CD4-positive, alpha-beta T cell (primary cell): ENCODE measurements at regions not wholly inside any gene's neighbourhood (a gene's known extent, or its start where the extent isn't known, plus 50 kb on each side); places are given as distances from the start of the nearest gene placed in this dataset.
"Not testable (repeated sequence)": the region's sequence is repeated elsewhere in the genome, so short reads cannot be mapped to it uniquely, and the experiment has no call there.

Experiments
- ATAC-seq: fragments of 200-7000 bp; cut with Tn5 transposase; one replicate; pipeline ENCODE4 v1.10.0; 2022; ENCODE audit warnings: mild to moderate bottlenecking; ENCODE audit not compliant: poor library complexity
- CTCF ChIA-PET: fragments of 350-600 bp; sonication (Branson Sonifier 250); formaldehyde crosslinking; loops from one replicate; lab custom pipeline; 2021; ENCODE audit warnings: antibody characterized with exemption, inconsistent platforms; lab: Charles Lee
- POLR2A ChIA-PET: fragments of 350-600 bp; sonication (Branson Sonifier 250); formaldehyde crosslinking; loops from one replicate; lab custom pipeline; 2021; ENCODE audit warnings: antibody characterized with exemption, inconsistent platforms; lab: Charles Lee
- DNase-seq, 14 experiments: peaks; one replicate each; pipeline ENCODE4 v3.0.0-alpha.2; 2013 to 2020; ENCODE audit warnings: mixed read lengths in 2 of 14
- H3K27ac ChIP-seq, 2 donors: one replicate each; pipeline versions ENCODE4 v1.5.1 to v1.7.0; 2013; ENCODE audit warnings: low read length in 2 of 2, low read depth in 1 of 2, mild to moderate bottlenecking in 1 of 2
- H3K27me3 ChIP-seq, 2 experiments: 1 replicate in 1 of 2; 2 replicates in 1 of 2; pipeline versions ENCODE4 v1.6.1 to v1.7.0; 2013; ENCODE audit warnings: low read length in 2 of 2, control low read depth in 1 of 2, mild to moderate bottlenecking in 1 of 2, moderate library complexity in 1 of 2; ENCODE audit not compliant: insufficient read depth in 2 of 2, control insufficient read depth in 1 of 2
- H3K36me3 ChIP-seq: one replicate; pipeline ENCODE4 v1.6.1; 2013; ENCODE audit warnings: low read length, control low read depth; ENCODE audit not compliant: insufficient read depth
- H3K4me1 ChIP-seq: one replicate; pipeline ENCODE4 v1.6.1; 2013; ENCODE audit warnings: low read length, control low read depth; ENCODE audit not compliant: insufficient read depth
- H3K4me3 ChIP-seq: one replicate; pipeline ENCODE4 v1.5.1; 2013; ENCODE audit warnings: mild to moderate bottlenecking, low read length, moderate library complexity
- H3K9me3 ChIP-seq, 2 experiments: 1 replicate in 1 of 2; 2 replicates in 1 of 2; pipeline versions ENCODE4 v1.6.1 to v1.7.0; 2013; ENCODE audit warnings: low read length in 2 of 2, mild to moderate bottlenecking in 2 of 2, control low read depth in 1 of 2, moderate library complexity in 1 of 2; ENCODE audit not compliant: control insufficient read depth in 1 of 2, insufficient read depth in 1 of 2
- H3K27ac Mint-ChIP-seq: one replicate; pipeline ENCODE4 v1.8.0; 2020; ENCODE audit warnings: mixed read lengths
- H3K27me3 Mint-ChIP-seq: one replicate; pipeline ENCODE4 v1.8.0; 2021; ENCODE audit warnings: mixed read lengths
- H3K36me3 Mint-ChIP-seq: one replicate; pipeline ENCODE4 v1.8.0; 2021; ENCODE audit warnings: low read depth, mixed read lengths
- H3K4me1 Mint-ChIP-seq: one replicate; pipeline ENCODE4 v1.8.0; 2021; ENCODE audit warnings: low read depth, mixed read lengths
- H3K4me3 Mint-ChIP-seq: one replicate; pipeline ENCODE4 v1.8.0; 2020; ENCODE audit warnings: mild to moderate bottlenecking, mixed read lengths
- H3K9me3 Mint-ChIP-seq: one replicate; pipeline ENCODE4 v1.8.0; 2020; ENCODE audit warnings: mixed read lengths
- intact Hi-C, 2 experiments: fragments of 100-400 bp; cut with DNase I in 1 of 2; cut with micrococcal nuclease in 1 of 2; formaldehyde crosslinking; loops; one replicate each; pipeline versions ENCODE4 v1.15.1 to v1.9.0; 2023 to 2025; cut with DNase I, micrococcal nuclease
- TF ChIP-seq, protein P1 (sequence below): fragments of 200-600 bp; IDR thresholded peaks from one replicate; pipeline ENCODE4 v1.8.0; 2022; ENCODE audit warnings: antibody characterized with exemption, mild to moderate bottlenecking

GRCh38 chr5:136579238-136579637 is 213.9 kb upstream of the TRPC7 start:
- TF ChIP-seq, protein P1, sequence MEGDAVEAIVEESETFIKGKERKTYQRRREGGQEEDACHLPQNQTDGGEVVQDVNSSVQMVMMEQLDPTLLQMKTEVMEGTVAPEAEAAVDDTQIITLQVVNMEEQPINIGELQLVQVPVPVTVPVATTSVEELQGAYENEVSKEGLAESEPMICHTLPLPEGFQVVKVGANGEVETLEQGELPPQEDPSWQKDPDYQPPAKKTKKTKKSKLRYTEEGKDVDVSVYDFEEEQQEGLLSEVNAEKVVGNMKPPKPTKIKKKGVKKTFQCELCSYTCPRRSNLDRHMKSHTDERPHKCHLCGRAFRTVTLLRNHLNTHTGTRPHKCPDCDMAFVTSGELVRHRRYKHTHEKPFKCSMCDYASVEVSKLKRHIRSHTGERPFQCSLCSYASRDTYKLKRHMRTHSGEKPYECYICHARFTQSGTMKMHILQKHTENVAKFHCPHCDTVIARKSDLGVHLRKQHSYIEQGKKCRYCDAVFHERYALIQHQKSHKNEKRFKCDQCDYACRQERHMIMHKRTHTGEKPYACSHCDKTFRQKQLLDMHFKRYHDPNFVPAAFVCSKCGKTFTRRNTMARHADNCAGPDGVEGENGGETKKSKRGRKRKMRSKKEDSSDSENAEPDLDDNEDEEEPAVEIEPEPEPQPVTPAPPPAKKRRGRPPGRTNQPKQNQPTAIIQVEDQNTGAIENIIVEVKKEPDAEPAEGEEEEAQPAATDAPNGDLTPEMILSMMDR: no peak
- no peak overlapping the region for H3K27ac ChIP-seq
- peaks cover 4% of the 10 kb centered on the region for H3K9me3 Mint-ChIP-seq

DNA sequence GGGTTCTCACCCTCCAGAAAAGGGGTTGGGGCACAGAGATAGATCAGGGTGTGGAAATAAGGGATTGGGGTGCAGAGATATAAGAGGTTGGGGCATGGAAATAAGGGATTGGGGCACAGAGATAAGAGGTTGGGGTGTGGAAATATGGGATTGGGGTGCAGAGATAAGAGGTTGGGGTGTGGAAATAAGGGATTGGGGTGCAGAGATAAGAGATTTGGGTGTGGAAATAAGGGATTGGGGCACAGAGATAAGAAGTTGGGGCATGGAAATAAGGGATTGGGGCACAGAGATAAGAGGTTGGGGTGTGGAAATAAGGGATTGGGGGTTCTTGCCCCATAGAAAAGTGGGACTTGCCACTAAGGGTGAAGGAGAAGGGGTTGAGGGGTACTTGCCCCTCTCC is 204.5 kb upstream of the TRPC7 start:
- H3K27ac Mint-ChIP-seq, intact Hi-C loops, CTCF ChIA-PET, H3K4me1 Mint-ChIP-seq, H3K9me3 ChIP-seq, H3K9me3 Mint-ChIP-seq, DNase-seq, H3K27me3 ChIP-seq, H3K27me3 Mint-ChIP-seq, H3K27ac ChIP-seq, H3K36me3 ChIP-seq, H3K36me3 Mint-ChIP-seq, H3K4me3 Mint-ChIP-seq, H3K4me3 ChIP-seq, ATAC-seq, POLR2A ChIA-PET, H3K4me1 ChIP-seq: not testable (repeated sequence)

More at GRCh38 chr5:136579238-136579637, 213.9 kb upstream of the TRPC7 start:
- Histone ChIP-seq H3K4me1 (no peaks in the 10 kb centered on the region), H3K9me3 (no peaks in the 10 kb centered on the region), H3K36me3 (no peaks in the 10 kb centered on the region), H3K27me3 (no peaks in the 10 kb centered on the region), H3K4me3 (no peak overlapping the region)
- POLR2A ChIA-PET: no interaction called here
- no peaks in the 10 kb centered on the region for H3K4me1 Mint-ChIP-seq
- H3K36me3 Mint-ChIP-seq: no peaks in the 10 kb centered on the region
- DNase-seq: no peak
- no peaks in the 10 kb centered on the region for H3K27me3 Mint-ChIP-seq
- intact Hi-C loops: no loop called here
- no peak for ATAC-seq
- CTCF ChIA-PET: no interaction called here
- H3K27ac Mint-ChIP-seq: no peak overlapping the region
- H3K4me3 Mint-ChIP-seq: no peak overlapping the region

DNA sequence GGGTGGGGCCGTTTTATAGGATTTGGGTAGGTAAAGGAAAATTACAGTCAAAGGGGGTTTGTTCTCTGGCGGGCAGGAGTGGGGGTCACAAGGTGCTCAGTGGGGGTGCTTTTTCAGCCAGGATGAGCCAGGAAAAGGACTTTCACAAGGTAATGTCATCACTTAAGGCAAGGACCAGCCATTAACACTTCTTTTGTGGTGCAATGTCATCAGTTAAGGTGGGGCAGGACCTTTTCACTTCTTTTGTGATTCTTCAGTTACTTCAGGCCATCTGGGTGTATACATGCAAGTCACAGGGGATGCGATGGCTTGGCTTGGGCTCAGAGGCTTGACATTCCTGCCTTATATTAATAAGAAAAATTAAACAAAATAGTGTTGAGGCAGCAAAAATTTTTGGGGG is 200.1 kb upstream of the TRPC7 start:
- POLR2A ChIA-PET, H3K9me3 Mint-ChIP-seq, ATAC-seq, H3K27ac ChIP-seq, H3K27me3 Mint-ChIP-seq, DNase-seq, H3K27me3 ChIP-seq, H3K9me3 ChIP-seq, H3K4me1 ChIP-seq, H3K27ac Mint-ChIP-seq, CTCF ChIA-PET, H3K36me3 Mint-ChIP-seq, H3K36me3 ChIP-seq, H3K4me3 Mint-ChIP-seq, intact Hi-C loops, H3K4me3 ChIP-seq: not testable (repeated sequence)
- H3K4me1 Mint-ChIP-seq: peaks cover 11% of the 10 kb centered on the region

- H3K4me1 Mint-ChIP-seq: peaks cover 11% of the 10 kb centered on the region
- H3K4me3 ChIP-seq, ATAC-seq, H3K9me3 ChIP-seq, H3K9me3 Mint-ChIP-seq, H3K27me3 ChIP-seq, H3K4me3 Mint-ChIP-seq, H3K27ac Mint-ChIP-seq, H3K4me1 ChIP-seq, H3K36me3 Mint-ChIP-seq, H3K27ac ChIP-seq, CTCF ChIA-PET, POLR2A ChIA-PET, H3K36me3 ChIP-seq, intact Hi-C loops, H3K27me3 Mint-ChIP-seq: not testable (repeated sequence)
- peak in 3 of 14 experiments; percentile 3 to 24 (median 13) for DNase-seq
Observed at GRCh38 chr5:136565050-136565449, 199.7 kb upstream of the TRPC7 start.

- peaks cover 11% of the 10 kb centered on the region for H3K4me1 Mint-ChIP-seq
- H3K36me3 Mint-ChIP-seq, H3K27ac ChIP-seq, CTCF ChIA-PET, H3K36me3 ChIP-seq, H3K9me3 ChIP-seq, H3K4me3 Mint-ChIP-seq, H3K9me3 Mint-ChIP-seq, H3K27me3 Mint-ChIP-seq, H3K27me3 ChIP-seq, H3K27ac Mint-ChIP-seq, H3K4me1 ChIP-seq, DNase-seq, POLR2A ChIA-PET, ATAC-seq, intact Hi-C loops, H3K4me3 ChIP-seq: not testable (repeated sequence)
Observed at GRCh38 chr5:136564431-136564830, 199.1 kb upstream of the TRPC7 start.
